ENCODE measurements at regions not wholly inside any gene's neighbourhood (a gene's known extent, or its start where the extent isn't known, plus 50 kb on each side); places are given as distances from the start of the nearest gene placed in this dataset.
"Not testable (repeated sequence)": the region's sequence is repeated elsewhere in the genome, so short reads cannot be mapped to it uniquely, and the experiment has no call there.

DNA sequence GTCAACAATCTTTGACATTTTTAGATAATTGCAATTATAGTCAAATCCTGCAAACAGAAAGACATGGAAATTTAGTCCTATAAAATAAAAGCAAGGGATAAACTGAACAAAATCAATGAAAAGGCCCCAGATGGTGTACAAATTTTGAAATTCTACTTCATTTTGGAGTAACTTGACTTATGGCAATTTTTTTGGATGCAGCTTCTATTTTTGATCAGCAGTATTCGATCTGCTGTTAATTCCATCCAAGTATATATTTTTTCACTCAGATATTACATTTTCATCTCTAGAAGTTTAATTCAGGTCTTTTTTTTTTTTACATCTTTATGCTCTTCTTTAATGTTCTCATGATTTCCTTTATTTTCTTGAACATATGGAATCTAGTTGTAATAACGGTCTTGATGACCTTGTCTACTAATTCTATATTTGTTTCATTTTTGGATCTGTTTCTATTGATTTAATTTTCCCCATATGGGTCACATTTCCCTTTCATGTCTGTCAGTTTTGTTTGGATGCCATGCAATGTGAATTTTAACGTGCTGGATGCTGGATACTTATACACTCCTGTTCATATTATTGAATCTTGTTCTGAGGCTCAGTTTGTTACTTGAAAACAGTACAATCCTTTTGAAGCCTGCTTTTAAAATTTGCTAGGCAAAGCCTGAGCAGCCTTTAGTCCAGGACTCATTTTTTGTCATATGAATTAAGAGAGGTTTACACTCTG, 164.3 kb upstream of the FAM3C start:
- DNase-seq: no peak

DNA sequence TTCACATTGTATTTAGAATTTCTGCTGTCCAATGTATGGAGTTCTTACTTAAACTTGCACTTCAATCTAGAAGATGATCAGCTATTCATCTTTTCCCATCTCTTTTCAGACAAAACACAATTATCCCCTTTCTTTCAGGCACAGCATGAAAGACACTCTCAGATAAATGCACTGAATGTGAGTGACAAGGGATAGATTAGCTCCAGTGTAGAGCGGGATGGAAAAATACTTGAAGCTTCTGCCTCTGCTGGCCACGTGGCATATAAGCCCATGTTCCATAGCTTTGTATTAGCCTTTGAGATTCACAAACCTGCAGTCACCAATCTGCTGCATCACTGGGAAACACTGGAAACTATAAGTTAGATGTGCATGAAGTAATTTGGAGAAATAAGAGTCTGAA, 162.2 kb upstream of the FAM3C start:
- no peak for DNase-seq

DNA sequence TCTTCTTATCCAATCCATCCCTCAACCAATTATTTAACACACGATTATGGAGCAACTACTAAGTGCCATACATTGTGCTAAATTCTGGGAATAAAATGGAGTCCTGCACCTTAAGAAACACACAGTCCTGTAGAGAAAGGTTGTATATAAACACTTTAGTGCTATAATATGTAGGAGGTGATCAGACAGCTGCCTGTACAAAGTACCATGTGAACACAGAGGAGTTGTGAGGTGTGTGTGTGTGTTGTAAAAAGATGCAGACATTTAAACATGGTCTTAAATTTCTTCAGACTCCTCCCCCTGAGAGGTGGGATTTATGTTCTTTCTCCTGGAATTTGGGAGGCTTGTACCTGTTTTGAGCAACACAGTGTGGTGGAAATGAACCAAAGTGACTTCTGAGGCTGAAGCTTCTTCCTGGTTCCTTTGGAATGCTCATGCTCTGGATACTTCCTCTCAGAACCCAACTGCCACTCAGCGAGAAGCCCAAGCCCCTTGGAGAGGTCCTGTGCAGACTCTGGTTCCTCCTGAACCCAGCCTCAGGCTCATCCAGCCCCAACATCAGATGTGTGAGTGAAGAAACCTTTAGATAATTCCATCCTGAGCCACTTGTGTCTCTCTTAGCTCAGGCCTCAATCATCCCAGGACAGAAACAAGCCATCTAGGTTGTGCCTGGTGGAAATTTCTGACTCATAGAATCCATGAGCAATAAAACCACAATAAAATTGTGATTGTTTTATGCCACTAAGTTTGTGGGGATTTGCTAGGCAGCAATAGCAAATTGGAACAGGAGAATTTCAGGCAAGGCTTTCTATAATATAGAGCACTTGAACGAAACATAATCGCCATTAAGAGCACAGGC, 161.2 kb upstream of the FAM3C start:
- no peak for DNase-seq

DNA sequence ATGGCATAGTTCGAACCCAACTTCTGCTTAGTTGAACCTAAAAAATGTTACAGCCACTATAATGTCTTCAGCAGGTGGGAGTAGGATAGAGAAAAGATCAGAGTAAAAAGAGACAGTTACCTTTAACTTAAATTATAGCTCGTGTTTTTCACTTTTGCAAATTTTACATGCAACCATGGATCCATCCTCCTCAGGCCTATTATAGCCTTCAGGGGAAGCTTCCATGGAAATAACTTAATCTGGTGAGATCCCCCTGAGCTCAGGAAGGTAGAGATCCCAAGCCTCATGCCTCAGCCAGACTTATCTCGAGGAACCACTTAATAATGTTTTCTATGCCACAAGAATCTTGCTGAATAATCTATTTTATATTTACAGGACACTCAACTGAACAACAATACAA, 159.4 kb upstream of the FAM3C start:
- DNase-seq: no peak

DNA sequence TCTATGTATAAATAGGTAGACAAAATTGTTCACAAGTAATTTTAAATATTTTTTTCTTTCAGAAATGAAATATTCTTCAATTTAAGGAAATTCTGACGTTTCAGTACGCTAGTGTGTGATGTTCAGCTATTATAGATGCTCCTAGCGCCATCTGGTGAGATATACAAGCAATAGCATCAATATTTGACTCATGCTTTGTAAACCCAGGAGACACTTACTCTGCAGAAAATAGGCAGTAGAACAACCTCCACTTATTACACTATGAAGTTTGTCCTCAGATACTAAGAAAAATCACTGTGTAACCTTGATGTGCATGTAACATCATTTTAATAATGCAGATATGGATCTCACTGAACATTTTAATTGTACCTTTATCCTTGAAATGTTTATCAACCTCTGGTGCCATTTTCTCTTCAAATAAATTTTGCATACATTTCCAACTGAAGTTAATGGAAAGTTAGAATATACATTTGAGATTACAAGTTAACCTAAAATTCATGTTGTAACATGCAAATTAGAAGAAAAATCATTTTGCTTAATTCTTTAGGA, 151.5 kb upstream of the FAM3C start:
- no peak for DNase-seq

DNA sequence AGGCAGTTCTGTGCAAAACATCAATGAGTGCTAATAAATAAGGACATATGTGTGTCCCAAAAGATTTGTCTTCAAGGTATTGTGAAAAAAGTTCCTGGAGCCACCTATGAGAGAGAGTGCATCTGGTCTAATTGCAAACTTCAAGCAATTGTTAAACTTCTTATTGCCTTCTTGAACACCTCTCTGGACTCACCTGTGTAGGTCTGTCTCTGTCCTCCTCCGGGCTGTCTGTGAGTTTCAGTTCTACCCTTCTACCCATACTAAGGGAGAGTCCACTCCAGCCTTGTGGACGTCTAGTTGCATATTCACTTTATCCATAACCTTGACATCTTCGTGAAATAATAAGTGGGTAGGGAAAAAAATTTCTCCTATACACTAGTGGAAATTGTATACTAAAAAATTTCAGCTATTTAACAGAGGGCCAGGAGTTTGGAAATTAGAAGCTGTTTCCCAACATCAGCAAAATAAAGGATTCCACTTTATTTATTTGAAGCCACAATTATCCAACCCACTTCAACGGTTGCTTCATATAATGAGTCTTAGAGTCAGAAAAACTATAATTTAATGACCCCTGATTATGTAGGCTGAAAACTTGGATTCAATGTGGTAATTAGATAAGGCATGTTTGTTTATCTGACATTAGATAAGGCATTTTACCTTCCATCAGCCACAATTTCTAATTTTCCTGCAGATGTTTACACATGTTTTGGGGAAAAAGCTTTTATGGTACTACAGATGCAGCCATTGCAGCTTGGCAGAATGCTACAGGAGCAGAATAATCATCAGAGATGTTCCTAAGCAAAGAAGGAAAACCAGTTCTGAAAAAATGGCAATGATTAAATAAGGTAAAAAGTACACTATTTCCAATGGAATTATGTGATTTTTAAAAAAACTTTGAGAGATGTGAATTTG, 150.8 kb upstream of the FAM3C start:
- no peak for DNase-seq

DNA sequence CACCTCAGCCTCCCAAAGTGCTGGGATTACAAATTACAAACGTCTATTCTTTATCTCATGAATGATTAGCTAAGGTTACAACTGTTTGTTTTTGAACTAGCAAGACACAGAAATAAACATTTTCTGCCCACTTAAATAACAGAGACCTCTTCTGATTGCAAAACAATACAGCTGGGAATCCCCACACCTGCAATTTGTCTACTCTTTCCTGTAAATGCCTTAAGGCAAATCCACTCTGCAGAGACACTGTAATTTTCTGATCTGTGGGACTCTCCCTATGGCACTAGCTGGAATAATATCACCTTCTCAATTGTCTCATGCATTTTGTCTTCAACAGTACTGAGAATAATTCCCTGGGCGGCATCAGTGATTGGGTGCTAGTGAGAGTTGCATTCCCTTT, 149.3 kb upstream of the FAM3C start:
- no peak for DNase-seq

DNA sequence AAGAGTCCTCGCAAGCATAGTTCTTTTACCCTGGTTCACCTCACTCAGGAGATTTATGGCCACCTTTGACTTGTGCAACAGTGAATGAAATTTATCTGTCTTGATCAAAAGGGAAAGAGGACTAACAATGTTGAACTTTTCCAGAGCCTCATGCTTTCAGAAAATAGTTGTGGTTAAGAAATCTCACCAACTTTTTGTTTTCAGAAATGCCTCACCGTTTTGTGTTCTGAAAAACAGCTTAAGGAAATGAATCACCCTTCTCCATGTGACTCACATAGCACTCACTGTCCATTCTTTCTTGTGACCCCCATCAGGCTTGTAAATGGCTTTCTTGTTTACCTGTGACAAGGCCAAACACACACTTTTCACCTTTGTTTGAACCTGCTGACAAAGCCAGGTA, 148.6 kb upstream of the FAM3C start:
- no peak for DNase-seq

DNA sequence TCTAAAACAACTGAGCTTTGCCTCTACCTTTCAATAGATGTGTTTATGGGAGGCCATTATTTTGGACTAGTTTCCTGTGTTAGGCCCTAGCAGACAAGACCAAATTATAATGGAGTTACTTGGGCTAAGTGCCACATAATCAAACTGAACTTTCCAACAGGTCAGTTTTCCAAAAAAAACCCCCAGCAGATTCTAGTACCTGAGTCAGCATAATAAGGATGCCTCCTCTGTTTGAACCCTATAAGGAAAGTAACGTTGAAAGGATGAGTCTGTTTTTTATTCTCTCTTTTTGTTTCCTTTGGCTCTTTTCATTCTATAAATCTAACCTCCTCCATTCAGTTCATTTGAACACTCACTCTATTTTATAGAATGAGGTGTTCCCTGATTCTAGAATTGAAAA, 148.1 kb upstream of the FAM3C start:
- DNase-seq: no peak

DNA sequence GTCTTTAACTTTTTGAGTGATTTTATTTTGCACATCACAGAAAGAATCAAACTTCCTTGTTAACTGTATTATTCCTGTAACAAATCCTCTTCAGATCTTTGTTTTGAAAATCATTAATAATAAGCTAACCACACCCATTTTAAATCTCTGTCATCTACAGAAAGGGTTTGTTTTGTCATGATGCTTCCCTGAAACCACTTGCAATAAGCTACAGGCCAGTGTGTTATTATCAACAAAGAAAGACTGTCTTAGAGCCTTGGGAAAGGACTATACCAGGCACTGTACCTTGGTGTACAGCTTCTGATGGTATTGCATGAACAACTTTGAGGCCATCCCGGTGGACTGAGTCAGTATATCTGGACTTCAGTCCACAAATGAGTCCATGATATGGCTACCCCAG, 145.3 kb upstream of the FAM3C start:
- no peak for DNase-seq

DNA sequence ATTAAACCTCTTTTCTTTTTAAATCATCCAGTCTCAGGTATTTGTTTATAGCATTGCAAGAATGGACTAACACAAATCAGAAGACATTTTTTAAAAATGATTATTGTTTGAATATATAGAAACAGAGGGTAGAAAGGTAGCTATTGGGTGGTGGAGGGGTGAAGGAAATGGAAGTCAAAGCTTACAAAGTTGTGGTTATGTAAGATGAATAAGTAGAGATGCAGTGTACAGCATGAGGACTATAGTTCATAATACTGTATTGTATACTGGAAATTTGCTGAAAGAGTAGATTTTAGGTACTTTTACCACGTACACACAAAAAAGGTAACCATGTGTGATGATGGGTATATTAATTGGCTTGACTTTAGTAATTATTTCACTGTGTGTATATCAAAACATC, 144.0 kb upstream of the FAM3C start:
- DNase-seq: no peak

DNA sequence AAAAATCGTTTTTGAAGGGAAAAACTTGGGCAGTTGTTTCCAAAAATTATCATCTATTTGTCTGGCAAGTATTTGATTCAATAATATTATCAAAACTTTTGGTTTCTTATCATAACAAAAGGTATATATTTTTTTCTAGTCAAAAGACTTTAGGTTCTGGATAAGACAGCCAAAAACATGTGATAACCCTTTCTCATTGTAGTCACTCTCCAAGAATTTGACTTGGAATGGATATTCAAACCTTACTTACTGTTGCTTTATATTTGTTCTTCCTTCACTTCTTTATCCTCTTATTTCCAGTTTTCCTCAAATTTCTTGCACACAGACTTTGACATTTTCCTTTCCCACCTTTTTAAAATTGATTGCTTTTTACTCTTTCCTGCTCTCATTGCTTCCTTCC, 140.9 kb upstream of the FAM3C start:
- no peak for DNase-seq

DNA sequence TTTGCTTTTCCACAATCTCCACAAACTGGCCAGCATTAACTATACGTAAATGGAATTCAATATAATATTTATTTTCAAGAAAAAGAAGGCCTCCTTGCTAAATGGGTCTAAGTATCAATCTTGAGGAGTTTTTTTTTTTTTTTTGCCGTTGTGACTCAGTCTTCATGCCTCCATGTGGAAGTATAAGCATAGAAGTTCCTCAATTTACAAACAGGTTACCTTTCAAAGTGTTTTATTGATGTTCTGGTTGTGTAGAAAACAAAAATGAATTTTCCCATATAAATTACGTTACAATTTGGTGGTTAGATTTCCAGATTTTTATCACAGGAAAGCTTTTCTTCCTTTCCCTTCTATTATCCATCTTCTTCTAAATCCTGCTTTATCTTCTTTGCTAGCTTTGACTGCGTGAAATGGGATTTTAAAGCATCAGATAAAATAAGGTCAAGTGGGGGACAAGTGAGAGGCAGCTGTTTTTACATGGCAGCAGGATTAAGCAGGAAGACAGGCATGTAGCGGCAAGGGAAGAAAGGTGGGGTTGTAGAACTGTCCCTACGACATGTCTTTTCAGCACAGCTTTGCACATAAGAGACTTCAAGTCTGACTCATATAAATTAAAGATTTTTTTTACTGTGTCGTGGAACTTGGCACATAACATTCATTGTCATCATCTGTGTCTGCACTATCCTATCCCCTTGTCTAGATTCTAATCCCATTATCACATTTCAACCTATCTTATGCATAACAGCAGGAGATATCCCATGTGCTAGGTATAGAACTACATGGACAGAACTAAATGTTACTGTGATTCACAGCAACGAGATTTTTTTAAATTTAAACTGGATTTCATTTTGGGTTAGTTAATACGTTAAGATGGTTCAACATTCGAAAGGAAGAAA, 135.3 kb upstream of the FAM3C start:
- no peak for DNase-seq

DNA sequence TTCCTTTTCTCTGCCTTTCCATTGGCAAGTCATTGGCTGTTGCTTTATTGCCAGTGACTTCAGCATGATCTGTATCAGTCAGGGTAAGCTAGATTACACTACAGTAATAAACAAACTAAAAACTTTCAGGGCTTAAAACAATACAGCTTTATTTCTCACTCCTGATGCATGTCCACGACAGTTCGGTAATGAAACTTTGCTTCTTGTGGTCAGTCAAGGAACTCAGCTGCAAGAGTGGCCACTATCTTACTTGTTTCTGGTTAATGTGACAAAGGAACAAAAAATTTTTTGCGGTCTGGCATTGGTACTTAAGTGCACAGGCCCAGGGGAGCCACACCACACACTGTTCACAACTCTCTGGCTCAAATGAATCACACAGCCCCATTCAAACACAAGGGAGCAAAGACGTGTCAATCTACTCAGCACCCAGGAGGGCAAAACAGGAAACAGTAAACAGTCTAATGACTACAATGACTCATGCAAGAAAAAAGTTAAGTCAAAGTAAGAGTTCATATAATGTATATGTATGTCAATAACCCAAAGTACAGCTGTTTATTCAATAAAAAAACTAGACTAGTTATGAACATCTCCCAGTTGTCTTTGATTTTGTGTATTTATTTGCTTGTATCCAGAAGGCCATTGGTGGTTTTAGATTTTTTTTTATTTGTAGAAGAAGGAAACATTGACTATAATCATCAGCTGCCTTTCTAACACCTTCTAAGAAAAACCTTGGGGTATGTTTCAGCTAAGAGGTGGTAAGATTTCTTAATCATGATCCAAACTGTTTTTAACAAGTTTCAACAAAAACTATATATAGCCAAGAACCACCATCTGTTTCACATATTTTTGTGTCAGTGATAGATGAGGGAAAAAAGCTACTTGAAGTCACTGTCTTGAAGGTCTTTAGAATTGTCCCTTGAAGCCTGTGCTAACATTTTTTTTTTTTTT, 134.4 kb upstream of the FAM3C start:
- DNase-seq: peak; percentile 84

DNA sequence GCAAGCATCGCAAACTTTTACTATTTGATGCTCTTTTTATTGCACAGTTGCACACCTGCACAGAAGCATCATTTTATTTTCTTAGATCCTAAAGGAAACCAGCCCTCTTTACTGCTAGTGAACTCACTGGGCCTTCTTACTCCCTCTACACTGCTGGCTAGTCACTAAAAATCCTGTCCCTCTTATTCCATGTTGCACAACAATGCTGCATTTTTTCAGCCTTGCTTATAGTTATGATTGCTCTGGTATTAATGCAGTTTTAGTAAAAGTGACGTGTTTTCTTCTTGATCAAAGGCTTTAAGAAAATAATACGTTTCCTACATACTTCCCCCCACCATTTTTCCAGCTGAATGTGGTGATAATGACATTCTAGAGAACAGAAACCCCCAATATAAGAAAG, 132.9 kb upstream of the FAM3C start:
- no peak for DNase-seq

DNA sequence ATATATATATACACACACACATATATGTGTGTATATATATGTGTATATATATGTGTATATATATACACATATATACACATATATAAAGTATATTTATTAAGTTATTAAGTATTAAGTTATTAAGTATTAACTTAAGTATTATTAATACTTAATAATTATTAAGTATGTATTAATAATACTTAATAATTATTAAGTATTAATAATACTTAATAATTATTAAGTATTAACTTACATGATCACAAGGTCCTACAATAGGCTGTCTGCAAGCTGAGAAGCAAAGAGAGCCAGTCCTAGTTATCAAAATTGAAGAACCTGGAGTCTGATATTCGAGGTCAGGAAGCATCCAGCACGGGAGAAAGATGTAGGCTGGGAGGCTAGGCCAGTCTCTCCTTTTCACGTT, 130.1 kb upstream of the FAM3C start:
- not testable (repeated sequence) for DNase-seq

DNA sequence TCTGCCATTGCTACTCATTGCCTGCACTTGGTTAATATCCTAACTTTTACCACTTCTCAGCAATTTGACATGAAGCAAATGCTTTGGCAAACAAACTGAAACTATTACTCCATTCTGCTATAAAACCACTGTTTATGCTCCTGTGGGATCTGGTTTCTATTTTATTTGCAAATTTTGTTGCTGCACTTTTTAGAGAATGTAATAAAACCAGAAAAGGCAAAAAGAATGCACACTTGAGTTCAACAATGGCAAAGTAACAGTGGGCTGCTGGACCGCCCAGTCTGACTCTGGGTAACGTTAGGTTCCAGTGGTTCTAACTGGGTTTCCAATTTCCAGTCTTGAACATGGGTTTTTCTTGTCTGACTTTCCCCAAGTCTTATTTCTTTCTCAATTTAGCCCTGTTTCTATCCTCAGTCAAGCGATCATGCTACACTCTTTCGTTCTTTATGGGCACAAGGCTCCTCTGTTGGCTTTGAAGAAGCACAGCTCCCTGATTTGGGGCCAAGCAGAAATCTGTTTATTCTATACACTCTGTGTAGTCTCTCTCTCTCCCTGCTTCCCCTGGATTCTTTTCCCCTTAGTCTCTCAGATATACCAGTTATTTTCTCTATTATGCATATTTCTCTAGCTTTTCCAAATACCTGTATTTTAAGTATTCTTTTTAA, 129.2 kb upstream of the FAM3C start:
- DNase-seq: no peak

DNA sequence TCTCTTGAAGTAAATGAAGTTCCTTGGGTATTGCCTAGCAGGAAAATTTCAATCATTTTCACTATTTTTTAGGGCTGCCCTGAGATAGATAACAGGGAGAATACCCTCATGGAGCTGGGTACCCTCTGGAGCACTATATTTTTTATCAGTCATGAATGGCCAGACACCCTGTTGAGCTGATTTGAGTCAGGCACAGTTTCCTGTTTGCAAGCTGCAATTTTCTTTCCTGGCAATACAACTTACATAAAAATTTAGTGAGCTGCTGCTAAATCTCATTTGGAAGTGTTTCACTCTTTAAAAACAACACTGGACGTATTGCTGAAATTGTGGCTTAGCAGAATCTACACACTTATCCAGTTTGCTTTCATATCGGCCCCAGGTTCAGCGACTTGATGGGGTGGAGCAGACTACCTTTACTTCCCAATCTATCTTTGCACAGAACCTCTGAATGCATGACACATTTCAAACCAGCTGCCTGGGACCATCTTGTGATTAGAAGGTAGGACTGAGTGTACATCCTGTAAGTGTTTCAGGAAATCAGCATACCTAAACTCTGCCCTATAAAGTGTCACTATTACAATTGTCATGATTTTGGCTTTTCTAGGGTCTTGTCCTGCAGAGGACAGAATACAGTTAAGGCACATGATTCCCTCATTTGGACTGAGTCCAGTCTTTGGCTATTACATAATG, 125.7 kb upstream of the FAM3C start:
- DNase-seq: no peak

DNA sequence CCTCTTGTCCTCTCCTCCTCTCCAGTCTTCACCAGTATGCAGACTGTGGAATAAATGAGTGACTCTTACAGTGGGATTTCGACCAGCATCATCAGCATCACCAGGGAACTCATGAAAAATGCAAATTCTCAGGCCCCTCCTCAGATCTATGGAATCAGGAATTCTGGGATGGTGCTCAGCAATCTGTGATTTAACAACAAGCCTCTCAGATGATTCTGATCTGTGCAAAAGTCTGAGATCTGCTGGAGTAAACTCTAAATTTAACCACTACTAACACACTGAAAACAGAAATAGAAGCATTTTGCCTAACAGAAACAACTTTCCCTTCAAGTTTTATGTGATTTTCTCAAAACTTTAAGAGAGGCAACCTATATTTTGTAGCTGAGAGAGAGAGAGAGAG, 124.8 kb upstream of the FAM3C start:
- DNase-seq: no peak
